NCI-H2196 (cell line): ENCODE measurements at regions not wholly inside any gene's neighbourhood (a gene's known extent, or its start where the extent isn't known, plus 50 kb on each side); places are given as distances from the start of the nearest gene placed in this dataset.
"Not testable (repeated sequence)": the region's sequence is repeated elsewhere in the genome, so short reads cannot be mapped to it uniquely, and the experiment has no call there.

ENCODE experiments used
- DNase-seq: peaks from one replicate; lab custom pipeline; 2025; ENCODE audit not compliant: unreplicated experiment; lab: John Stamatoyannopoulos, UW

DNA sequence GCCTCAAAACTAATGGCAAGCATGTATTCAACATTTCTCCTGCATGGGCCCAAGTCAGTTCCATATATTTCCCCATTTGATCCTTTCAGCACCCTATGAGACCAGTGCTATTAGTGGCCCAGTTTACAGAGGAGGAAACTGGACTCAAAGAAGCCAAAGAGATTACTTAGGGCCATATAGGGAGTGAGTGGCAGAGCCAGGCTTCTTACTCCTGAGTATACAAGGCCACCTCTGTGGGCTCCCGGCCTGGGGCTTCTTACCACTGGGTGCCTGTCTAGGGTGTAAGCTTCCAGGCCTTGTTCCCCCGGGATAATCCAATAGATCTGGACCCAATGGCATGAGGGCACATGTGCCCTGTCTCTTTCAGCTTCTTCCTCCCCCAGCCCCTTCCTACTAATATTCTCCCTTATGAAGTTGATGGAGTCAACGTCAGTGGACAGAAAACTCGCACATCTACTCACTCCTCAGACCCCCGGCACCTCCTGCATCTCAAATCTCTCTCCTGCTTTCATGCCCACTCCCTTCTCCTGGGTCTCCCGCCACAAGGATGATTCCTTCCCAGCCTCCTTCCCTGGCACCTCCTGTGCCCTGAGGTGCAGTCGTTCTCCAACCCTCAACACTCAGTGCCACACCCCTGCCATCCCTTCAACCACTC is 222.6 kb downstream of the ANAPC1 start:
- DNase-seq = no peak

- DNase-seq = no peak
Measured at GRCh38 chr2:111662039-111662770, 221.8 kb downstream of the ANAPC1 start.

DNA sequence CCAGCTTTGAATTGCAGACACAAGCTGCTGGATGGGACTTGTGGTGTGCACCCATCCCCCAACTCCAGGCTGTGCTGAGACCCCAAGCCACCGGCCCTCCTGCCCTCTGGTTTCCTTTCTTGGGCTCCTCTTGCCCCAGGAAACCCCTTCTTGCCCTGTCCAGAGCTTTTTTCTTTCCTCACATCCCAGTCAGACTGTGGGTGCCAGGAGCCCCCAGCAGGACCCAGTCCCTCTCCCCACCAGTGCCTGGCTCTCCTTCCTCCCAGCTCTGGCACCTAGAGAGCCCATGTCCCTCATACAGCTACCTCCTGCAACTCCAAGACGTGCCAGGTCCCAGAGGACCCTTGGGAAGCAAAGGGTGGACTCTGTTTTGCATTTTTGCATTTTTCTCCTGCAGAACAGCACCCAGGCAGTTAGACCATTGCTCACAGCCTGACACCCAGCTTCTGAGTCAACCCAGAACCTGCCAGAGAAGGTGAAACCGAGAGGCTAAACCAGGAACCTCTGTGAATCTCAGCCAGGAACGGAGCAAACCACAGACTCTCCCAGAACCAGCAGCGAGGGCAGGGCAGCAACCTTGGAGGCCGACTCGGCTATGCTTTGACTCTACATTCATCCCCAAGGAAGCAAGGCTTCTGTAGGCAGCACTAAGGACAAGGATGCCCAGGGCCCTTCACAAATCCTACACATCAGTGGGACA is 221.1 kb downstream of the ANAPC1 start:
- no peak for DNase-seq

GRCh38 chr2:111663471-111664274 is 220.3 kb downstream of the ANAPC1 start:
- no peak for DNase-seq

- DNase-seq = no peak
Measured at GRCh38 chr2:111664275-111664850, 219.6 kb downstream of the ANAPC1 start.

- DNase-seq = no peak
Measured at GRCh38 chr2:111665011-111665410, 219.0 kb downstream of the ANAPC1 start.

GRCh38 chr2:111665551-111666116 is 218.4 kb downstream of the ANAPC1 start:
- no peak for DNase-seq

DNA sequence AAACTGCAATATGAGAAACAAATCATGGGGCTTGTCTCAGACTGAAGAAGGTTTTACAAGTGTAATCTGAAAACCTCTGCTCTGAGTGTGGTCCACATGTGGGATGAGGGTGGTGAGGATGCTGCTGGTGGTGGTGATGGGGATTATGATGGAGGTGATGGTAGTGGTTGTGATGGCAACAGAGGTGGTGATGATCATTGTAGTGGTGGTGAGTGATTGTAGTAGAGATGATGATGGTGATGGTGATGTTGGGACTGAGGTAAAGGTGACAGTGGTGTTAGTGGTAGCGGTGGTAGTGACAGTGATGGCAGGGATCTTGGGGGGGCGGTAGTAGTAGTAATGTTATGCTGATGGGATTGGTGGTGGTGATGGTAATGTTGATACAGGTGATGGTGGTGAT is 217.8 kb downstream of the ANAPC1 start:
- DNase-seq = no peak

DNA sequence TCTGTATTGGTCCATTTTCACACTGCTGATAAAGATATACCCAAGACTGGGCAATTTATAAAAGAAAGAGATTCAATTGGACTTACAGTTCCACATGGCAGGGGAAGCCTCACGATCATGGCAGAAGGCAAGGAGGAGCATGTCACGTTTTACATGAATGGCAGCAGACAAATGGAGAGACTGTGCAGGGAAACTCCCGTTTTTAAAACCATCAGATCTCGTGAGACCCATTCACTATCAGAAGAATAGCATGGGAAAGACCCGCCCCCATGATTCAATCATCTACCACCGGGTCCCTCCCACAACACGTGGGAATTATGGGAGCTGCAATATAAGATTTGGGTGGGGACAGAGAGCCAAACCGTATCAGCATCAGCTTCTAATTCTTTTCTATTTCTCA is 217.0 kb downstream of the ANAPC1 start:
- no peak for DNase-seq

DNA sequence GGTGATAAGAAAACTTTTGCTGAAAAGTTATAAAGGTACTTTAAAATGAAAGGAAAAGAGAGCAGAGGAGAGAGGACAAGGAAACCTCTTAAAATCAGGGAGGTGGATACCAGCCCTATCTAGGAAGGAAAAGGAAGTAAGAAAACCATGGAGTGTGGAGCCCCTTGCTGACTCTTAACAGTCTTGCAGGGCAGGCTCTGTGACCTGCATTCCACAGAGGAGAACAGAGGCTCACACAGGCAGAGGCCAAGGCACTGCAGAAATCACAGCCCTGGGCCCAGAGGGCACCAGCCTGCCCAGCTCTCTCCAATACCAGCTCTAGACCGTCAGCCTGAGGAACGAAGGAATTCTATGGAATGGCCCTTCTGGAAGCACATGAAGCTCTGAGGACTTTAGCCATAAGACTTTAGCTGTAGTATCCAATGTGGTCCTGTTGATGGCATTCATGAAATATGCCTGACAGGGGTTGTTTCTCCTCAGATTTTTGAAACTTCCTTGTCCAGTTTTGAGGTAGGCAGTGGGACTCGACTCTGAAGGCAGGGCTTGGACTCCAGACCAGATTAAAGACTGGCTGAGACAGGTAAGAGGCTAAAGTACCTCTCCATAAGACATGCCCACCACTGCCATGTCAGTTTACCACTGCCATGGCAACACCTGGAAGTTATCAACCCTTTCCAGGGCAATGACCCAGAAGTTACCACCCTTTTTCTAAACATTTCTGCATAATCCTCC is 216.3 kb downstream of the ANAPC1 start:
- DNase-seq = no peak

DNA sequence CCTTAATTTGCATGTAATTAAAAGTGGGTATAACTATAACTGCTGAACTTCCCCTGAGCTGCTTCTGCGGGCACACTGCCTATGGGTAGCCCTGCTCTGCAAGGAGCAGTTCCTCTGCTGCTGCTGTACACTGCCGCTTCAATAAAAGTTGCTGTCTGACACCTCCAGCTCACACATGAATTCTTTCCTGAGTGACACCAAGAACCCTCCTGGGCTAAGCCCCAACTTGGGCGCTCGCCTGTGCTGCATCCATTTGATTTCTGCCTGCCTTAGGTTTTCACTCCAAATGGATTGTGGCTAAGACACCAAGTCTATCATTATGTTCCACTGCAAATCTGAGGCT is 215.7 kb downstream of the ANAPC1 start:
- DNase-seq = no peak

GRCh38 chr2:111668741-111669140 is 215.3 kb downstream of the ANAPC1 start:
- no peak for DNase-seq

DNA sequence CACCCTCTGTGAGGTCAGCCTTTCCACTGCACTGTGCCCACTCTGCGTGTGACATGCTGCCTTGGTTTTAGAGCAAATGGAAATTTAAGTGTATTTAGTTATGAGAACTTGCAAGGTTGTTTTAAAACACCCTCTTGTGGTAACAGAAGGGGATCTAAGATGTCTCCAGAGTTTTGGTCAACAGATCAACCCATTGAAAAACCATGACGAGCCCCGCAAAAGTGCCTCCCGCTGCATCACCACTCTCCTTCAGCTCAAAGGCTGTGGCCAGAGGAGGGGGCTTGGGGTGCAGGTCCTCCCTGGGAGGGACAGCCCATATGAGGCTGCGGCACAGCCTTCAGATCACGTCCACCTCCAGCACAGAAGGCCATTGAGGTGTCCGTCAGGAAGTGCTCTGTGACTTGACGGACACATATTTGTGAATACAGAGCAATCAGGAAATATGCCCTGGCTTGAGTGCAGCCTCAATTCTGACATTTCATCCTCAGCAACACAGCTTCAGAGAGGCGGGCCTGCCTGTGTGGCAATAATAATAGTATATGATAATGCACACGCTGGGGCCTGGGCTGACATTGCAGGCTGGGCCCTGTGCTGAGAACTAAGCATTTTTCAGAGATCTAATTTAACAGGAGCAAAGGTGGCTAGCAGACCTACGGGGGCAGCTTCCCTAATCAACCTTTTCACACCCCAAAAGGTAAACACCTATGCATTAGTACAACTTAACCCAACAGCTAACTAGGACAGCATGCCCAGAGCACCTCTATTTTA is 213.9 kb downstream of the ANAPC1 start:
- no peak for DNase-seq

DNA sequence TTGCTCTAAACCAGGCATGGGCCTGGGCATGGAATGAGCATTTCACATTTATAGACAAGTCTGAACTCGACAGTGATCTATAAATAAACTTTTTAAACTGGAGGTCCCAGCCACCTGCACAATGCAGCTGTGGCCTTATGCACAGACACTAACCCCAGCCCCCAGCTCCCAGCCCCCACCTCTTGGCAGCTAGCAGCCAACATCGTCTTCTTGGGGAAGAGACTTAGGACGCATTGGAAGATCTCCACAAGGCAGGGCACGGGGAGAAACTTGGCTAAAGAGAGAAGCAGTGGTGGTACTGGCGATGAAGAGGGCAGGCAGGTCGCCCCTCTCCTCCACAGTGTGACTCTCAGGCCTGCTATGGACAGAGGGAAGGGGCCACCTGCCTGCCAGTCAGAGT is 213.2 kb downstream of the ANAPC1 start:
- no peak for DNase-seq

DNA sequence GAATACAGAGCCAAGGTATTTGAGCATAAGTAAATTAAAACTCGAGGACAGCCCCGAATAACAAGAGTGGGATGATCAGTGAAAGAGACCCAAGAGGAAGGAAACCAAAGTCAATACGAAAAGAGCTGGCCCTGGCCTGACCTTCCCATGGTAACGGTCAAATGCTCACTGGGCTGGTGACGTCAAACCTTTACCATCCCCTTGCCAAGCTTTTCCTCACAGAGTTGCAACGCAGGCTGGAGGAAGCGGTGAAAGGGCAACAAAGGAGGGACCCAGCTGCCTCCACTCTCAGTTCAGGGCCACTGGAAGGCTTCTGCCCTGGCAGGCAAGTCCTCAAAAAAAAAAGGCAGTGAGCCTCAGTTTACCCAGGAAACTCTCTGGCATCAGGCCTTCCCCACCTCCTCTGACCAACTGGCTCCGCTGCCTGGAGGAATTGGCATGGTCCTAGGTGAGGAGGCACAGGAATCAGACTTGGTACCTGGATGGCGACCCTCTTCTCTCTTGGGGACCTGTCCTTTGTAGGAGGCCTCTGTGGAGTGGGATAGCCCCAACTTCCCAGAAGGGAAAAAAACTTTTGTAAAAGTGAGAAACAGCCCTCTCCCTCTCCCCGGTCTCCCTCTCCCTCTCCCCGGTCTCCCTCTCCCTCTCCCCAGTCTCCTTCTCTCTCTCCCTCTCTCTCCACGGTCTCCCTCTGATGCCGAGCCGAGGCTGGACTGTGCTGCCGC is 212.4 kb downstream of the ANAPC1 start:
- no peak for DNase-seq

- DNase-seq = not testable (repeated sequence)
Measured at GRCh38 chr2:111672641-111673040, 211.4 kb downstream of the ANAPC1 start.

GRCh38 chr2:111673526-111673925 is 210.5 kb downstream of the ANAPC1 start:
- no peak for DNase-seq

DNA sequence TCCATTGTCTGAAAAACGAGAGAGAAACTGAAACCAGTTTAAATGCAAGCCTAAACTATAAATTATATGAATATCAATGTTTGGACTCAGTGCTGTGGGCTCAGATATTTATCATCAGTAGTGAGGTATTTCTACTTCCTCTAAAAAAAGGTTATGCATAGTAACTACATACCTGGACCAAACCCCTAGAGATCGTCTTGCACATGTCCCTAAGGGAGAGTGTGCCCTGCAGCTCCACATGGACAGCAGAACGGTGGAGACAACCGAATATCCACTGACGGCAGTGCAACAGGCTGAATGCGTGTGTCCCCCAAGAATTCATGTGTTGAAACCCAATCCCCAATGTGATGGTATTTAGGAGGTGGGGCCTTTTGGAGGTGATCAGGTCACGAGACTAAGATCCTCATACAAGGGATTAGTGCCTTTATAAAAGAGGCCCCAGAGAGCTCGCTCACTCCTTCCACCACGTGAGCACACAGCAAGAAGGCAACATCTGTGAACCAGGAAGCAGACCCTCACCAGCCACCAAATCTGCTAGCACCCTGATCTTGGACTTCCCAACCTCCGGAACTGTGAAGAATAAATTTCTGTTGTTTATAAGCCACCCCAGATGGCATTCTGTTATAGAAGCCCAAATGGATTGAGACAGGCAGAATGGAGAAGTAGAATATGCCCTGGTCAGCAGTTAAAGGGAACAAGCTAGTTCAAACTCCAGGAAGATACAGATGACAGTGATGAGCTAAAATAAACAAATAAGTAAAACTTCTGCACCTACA is 208.4 kb downstream of the ANAPC1 start:
- DNase-seq = no peak
